ENCODE measurements at regions not wholly inside any gene's neighbourhood (a gene's known extent, or its start where the extent isn't known, plus 50 kb on each side); places are given as distances from the start of the nearest gene placed in this dataset.
A peak's percentile ranks its signal among the peaks of the same experiment; 100 is the strongest.

GRCh38 chr12:24714237-24714636 is 234.7 kb downstream of the BCAT1 start:
- H3K79me2 ChIP-seq, result no peaks in the 10 kb centered on the region
- TF ChIP-seq, protein P1, sequence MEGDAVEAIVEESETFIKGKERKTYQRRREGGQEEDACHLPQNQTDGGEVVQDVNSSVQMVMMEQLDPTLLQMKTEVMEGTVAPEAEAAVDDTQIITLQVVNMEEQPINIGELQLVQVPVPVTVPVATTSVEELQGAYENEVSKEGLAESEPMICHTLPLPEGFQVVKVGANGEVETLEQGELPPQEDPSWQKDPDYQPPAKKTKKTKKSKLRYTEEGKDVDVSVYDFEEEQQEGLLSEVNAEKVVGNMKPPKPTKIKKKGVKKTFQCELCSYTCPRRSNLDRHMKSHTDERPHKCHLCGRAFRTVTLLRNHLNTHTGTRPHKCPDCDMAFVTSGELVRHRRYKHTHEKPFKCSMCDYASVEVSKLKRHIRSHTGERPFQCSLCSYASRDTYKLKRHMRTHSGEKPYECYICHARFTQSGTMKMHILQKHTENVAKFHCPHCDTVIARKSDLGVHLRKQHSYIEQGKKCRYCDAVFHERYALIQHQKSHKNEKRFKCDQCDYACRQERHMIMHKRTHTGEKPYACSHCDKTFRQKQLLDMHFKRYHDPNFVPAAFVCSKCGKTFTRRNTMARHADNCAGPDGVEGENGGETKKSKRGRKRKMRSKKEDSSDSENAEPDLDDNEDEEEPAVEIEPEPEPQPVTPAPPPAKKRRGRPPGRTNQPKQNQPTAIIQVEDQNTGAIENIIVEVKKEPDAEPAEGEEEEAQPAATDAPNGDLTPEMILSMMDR (IDR thresholded peaks at IDR 0.05; ENCODE audit: poor library complexity), result no peak
- no peak for DNase-seq (ENCODE audit: low spot score)

DNA sequence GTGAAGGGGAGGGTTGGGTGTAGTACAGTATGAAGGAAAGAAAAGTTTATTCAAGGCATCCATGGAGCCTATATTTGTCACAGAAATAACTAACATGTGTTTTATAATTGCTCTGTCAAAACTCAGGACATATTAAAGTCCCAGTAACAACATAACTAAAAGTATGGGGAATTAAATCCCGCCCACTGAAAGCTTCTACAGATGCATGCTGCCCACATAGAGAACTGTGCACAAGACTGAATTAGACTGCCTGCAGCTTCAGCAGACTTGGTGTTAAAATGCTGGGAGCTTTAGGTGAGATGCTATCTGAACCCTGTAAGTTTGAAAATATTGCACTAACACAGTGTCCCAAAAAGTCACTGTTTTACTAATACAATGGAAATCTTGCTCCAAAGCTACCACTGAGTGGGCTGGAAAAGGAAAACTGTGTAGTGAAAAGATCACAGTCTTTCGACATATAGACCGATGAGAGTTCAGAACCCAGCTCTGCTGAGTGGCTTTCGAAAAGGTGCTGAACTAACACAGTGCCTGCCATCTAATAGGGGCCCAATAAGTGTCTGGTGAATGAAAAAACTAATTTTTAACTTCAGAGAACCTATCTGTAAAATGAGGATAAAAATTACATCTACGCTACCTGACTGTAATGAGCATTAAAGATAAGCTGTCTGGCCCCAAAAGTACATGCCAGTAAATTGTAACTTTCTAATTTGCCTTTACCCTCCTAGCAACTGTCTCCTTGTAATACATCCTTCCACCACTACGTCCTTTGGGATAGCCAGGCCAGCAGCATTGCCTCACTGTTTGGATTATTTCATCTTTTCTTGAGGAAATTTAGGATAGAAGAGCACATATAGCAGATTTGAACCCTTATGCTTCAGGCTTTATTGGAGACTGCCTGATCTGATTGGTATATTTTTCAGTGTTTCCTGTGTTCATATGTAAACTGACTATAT is 237.6 kb downstream of the BCAT1 start:
- DNase-seq (ENCODE audit: low spot score), result no peak
- no peak overlapping the region for H2AFZ ChIP-seq
- TF ChIP-seq EZH2phosphoT487 (IDR thresholded peaks at IDR 0.05; ENCODE audit: low read depth, severe bottlenecking, unreplicated experiment) (no peak), EZH2 (IDR thresholded peaks at IDR 0.05; ENCODE audit: borderline replicate concordance) (no peak)
- TF ChIP-seq, protein P1 (IDR thresholded peaks at IDR 0.05; ENCODE audit: poor library complexity), result no peak
- WGBS (ENCODE audit: low lambda C conversion rate, missing lambda C conversion rate), result 92% methylated on average over 6 of the region's 6 CpGs
- H3K4me2 ChIP-seq, result no peak overlapping the region
- no peaks in the 10 kb centered on the region for H3K9me2 ChIP-seq (replicated peaks; ENCODE audit: insufficient read depth)
- H4K20me1 ChIP-seq (ENCODE audit: insufficient read depth, poor library complexity, severe bottlenecking), result no peaks in the 10 kb centered on the region
- H3K36me3 ChIP-seq (replicated peaks; ENCODE audit: insufficient read depth, low read depth), result no peaks in the 10 kb centered on the region
- H3K27ac ChIP-seq, result no peak overlapping the region
- H3K79me2 ChIP-seq, result no peaks in the 10 kb centered on the region
- H3K9me3 ChIP-seq (ENCODE audit: low read depth), result no peaks in the 10 kb centered on the region
- no peaks in the 10 kb centered on the region for H3K4me1 ChIP-seq (ENCODE audit: insufficient read depth)
- H3K27me3 ChIP-seq, result no peaks in the 10 kb centered on the region
- no peak overlapping the region for H3K4me3 ChIP-seq

More at GRCh38 chr12:24714237-24714636, 234.7 kb downstream of the BCAT1 start:
- Histone ChIP-seq H3K36me3 (replicated peaks; ENCODE audit: insufficient read depth, low read depth) (no peaks in the 10 kb centered on the region), H3K9me3 (ENCODE audit: low read depth) (no peaks in the 10 kb centered on the region), H4K20me1 (ENCODE audit: insufficient read depth, poor library complexity, severe bottlenecking) (no peaks in the 10 kb centered on the region), H2AFZ (no peak overlapping the region), H3K4me3 (no peak overlapping the region), H3K4me1 (ENCODE audit: insufficient read depth) (no peaks in the 10 kb centered on the region), H3K27me3 (no peaks in the 10 kb centered on the region), H3K4me2 (no peak overlapping the region), H3K27ac (no peak overlapping the region), H3K9me2 (replicated peaks; ENCODE audit: insufficient read depth) (no peaks in the 10 kb centered on the region)
- 95% methylated on average over 13 of the region's 13 CpGs for WGBS (ENCODE audit: low lambda C conversion rate, missing lambda C conversion rate)

DNA sequence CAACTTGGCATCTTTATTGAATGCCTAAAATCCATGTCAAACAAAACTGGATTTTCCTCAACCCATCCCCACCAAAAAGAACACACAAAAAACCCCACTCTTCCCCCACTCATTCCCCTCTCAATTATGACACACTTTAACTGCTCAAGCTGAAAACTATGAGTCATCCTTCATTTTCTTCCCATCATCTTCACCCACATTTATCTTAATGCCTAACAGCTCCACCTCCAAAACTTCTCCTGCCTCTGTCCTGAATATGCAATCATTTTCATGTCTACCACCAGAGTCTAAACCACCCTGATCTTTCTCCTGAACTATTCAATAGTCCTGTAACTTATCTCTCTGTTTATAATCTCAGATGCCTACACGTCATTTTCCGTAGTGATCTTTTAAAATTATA is 239.7 kb downstream of the BCAT1 start:
- WGBS (ENCODE audit: low lambda C conversion rate, missing lambda C conversion rate), result 59% methylated on average over 2 of the region's 2 CpGs

More for the DNA sequence above, 239.7 kb downstream of the BCAT1 start:
- H3K9me3 ChIP-seq (ENCODE audit: low read depth), result no peaks in the 10 kb centered on the region
- no peaks in the 10 kb centered on the region for H3K9me2 ChIP-seq (replicated peaks; ENCODE audit: insufficient read depth)
- no peaks in the 10 kb centered on the region for H3K36me3 ChIP-seq (replicated peaks; ENCODE audit: insufficient read depth, low read depth)
- H3K4me3 ChIP-seq, result no peak overlapping the region
- peak overlapping the region; percentile 8 for H3K27ac ChIP-seq
- no peaks in the 10 kb centered on the region for H3K79me2 ChIP-seq
- no peak for DNase-seq (ENCODE audit: low spot score)
- no peaks in the 10 kb centered on the region for H3K4me1 ChIP-seq (ENCODE audit: insufficient read depth)
- no peak overlapping the region for H2AFZ ChIP-seq
- H3K27me3 ChIP-seq, result no peaks in the 10 kb centered on the region
- H3K4me2 ChIP-seq, result no peak overlapping the region
- TF ChIP-seq EZH2phosphoT487 (IDR thresholded peaks at IDR 0.05; ENCODE audit: low read depth, severe bottlenecking, unreplicated experiment), result no peak
- TF ChIP-seq, protein P1 (IDR thresholded peaks at IDR 0.05; ENCODE audit: poor library complexity), result no peak
- no peak for TF ChIP-seq EZH2 (IDR thresholded peaks at IDR 0.05; ENCODE audit: borderline replicate concordance)
- no peaks in the 10 kb centered on the region for H4K20me1 ChIP-seq (ENCODE audit: insufficient read depth, poor library complexity, severe bottlenecking)
